ENCODE measurements at regions not wholly inside any gene's neighbourhood (a gene's known extent, or its start where the extent isn't known, plus 50 kb on each side); places are given as distances from the start of the nearest gene placed in this dataset.

GRCh38 chr15:57859130-57859685 is 152.7 kb downstream of the POLR2M start:
- TF ChIP-seq ZBTB21 (tag by site-specific recombination; IDR thresholded peaks at IDR 0.05) (no peak), ZNF37A (tag by site-specific recombination; IDR thresholded peaks at IDR 0.05) (no peak), CTCF (tag by site-specific recombination; IDR thresholded peaks at IDR 0.05) (no peak), REST (tag by site-specific recombination; IDR thresholded peaks at IDR 0.05) (no peak), ZNF600 (tag by site-specific recombination; IDR thresholded peaks at IDR 0.05) (no peak), KLF9 (tag by site-specific recombination; IDR thresholded peaks at IDR 0.05; ENCODE audit: low read depth) (no peak), ZNF23 (tag by site-specific recombination; IDR thresholded peaks at IDR 0.05; ENCODE audit: borderline replicate concordance) (no peak), ZNF571 (tag by site-specific recombination; IDR thresholded peaks at IDR 0.05) (no peak), ZNF398 (tag by site-specific recombination; IDR thresholded peaks at IDR 0.05) (no peak)

Measured in HEK293 (cell line).